CD1c-positive myeloid dendritic cell (primary cell): ENCODE measurements at regions not wholly inside any gene's neighbourhood (a gene's known extent, or its start where the extent isn't known, plus 50 kb on each side); places are given as distances from the start of the nearest gene placed in this dataset.
A peak's percentile ranks its signal among the peaks of the same experiment; 100 is the strongest.
"Not testable (repeated sequence)": the region's sequence is repeated elsewhere in the genome, so short reads cannot be mapped to it uniquely, and the experiment has no call there.

Source experiments
- DNase-seq: peaks from one replicate; pipeline ENCODE4 v3.0.0-alpha.2; 2016; ENCODE audit errors: extremely low spot score

DNA sequence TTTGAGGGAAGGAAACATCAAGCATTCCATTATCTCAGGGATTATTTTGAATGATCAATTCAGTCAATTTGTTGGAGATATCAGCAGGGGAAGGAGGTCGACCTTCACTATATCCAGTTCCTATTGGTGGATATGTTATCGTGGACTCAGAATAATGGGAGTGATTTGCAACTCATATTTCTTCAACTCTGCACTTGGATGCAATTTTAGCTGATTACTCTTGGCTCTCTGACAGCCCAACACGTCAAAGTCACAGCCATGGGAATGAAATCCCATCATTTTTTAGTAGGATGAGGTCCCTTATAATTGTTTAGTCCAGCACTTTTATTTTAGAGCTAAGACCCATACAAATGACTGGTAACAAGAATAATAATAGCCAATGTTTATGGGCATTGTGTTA lies 371.8 kb upstream of the RPS23 start:
- DNase-seq, result no peak

DNA sequence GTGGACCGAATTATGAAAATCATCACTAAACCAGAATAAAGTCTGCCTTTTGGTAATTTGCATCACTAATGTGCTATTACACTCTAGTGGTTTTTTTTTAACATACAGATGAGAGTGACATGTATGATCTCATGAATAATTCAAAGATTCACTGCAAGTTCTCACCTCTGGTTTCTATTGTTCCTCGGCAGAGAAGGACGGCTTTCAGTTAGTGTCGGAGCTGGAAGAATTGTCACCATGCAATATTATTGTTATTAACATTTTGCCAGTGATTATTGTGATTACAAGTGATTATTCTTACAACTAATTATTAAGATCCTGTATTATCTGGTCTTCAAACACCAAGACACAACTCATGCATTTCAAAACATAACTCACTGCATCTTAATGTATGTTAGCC lies 366.6 kb upstream of the RPS23 start:
- no peak for DNase-seq

DNA sequence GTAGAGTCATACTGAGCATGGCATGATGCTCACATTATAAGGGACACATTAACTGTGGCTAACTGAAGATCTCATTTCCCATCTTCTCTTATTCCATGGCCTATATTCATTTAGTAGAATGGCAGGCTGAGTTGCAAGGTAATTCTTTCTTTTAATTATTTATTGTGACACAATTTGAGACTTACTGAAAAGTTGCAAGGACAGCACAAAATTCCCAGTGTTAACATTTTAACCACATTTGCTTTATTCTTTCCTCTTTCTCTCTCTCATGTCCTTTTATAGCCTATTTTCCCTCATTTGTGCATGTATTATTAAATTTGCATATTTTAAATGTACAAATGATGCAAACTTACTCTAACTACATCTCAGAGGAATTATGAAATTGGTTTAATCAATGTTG lies 366.1 kb upstream of the RPS23 start:
- no peak for DNase-seq

DNA sequence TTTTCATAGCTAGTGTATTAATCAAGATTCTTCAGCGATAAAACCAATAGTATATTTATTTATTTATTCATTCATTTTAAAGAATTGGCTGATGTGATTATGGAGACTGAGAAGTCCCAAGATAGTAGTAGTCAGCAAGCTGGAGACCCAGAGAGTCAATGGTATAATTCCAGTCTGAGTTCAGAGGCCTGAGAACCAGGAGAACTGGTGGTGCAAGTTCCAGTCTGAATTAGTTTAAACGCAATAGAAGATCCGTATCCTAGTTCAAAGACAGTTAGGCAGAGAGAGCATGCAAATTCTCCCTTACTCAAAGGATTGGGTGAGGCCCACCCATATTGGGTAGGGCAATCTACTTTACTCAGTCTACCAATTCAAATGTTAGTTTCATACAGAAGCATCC lies 364.2 kb upstream of the RPS23 start:
- no peak for DNase-seq

DNA sequence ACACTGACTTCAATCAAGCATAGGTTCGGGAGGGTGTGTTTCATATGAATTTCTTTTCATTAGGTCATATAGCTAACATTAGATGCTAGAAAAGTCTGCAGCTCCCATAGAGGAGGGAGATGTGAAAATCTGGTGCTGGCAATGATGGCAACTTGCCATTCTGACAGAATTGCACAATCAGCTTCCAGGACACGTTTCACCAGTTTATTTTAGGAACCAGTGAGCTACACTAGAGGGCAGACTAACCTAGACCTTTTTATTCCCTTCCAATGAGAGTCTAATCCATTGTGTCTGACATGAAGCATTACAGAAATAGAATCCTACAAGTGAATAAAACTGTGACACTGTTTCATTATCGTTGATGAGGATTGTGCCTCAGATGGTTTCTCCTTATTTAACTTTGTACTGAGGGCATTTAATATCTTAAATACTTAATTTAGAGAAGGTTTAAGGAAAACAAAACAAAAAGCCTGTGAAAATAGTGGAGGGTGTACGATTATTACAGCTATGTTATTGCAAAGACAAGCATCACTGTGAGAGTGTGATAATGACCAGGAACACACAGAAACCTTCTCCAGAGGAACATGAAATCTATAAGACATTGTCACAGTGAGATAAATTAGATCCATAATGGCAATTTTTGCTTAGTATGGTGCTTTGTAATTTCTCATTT lies 363.3 kb upstream of the RPS23 start:
- peak; percentile 80 for DNase-seq

DNA sequence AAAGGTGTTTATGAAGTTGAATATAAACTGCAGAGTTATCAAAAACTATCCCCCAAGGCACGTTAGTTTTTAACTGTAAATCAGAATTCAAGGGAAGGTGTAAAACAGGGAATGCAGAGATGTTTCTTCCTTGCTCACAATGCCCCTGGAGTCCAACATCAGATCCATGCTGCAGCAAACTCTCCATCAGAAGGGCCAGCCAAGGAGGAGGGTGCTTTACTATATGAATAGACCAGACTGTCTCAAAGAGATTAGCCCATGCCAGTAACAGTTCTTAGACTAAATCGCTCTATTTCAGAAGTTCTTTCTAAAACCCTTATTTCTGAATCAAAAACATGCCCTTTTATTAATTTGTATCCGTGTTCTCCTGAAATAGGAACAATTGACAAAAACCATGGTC lies 362.8 kb upstream of the RPS23 start:
- no peak for DNase-seq

DNA sequence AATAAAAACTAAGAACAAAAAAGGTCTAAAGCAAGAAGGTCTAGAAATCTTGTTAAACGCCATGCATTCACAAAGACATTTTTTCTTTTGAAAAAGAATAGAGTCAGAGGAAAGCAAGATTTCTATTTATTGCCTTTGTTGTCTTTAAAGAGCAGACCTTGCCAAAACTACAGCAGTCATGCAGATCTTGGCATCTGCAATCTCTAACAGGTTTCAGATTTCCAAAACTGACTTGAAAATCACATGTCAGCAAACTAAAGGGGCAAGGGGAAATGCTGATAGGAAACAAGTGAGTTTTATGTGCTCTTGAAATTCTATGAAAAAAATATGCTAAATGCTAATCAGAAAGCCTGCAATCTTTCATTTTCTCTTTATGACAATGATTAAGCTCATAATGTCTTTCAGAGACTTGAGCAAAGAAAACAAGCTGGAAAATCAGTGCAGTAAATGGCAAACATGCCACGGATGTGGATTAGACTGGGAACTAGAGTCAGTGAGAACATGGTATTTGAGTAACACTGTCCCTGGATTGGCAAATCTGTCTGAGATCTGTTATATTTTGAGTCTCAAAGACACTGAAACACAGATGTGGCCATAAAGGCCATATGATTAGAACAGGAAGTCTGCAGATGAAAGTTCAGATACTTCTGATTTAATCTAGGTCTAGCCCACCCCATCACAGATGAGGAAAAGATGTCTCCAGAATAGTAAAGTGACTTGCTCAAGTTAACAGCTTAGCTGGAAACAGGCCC lies 361.4 kb upstream of the RPS23 start:
- no peak for DNase-seq

DNA sequence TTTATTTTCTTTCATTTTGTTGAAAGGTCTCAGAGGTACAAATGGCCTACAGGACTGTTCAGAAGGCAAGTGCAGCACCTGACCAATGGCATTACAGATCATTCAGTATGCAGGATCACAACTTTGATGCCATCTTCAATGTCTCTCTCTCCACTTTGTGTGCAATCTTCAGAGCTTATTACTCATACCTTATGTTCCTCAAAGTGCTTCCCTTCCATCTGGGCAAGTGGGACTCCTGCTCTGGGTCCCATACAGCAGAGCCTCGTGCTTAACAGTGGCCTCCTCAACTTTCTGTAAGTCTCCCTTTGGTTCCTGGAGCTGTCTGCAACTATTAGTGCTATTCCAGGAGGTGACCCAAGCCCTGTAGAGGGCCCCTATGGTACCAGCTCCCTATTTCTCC lies 358.4 kb upstream of the RPS23 start:
- DNase-seq, result no peak

DNA sequence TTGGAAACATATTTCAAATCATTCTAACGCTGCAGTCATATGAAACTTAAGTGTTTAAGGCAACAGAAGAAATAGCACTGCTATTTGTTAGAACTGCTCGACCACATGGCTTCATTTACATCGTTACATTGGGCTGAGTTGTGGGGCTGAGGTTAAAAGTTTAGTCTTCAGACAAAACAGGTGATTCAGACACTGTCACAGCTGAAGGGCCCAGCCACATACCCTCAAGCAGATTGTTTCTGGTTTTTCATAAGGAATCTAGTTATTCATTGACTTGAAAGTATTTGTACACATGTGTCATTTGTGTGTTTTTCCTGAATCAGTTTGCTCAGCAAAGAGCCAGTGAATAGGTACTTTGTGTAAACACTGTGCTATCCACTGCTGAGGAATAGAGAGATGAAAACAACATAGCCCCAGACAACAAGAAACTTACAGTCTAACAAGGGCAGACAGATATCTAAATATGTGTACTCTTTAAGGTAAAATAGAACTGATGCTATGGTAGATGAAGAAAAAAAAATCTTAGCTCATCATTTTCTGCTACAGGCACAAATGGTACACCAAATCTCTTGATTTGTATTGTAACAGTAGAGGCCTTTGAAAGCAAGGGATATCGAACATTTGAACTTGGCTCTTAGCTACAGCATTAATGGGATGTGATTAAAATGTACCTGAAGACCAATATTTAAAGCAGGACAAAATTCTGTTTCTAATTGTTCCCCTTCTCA lies 357.6 kb upstream of the RPS23 start:
- DNase-seq, result no peak

DNA sequence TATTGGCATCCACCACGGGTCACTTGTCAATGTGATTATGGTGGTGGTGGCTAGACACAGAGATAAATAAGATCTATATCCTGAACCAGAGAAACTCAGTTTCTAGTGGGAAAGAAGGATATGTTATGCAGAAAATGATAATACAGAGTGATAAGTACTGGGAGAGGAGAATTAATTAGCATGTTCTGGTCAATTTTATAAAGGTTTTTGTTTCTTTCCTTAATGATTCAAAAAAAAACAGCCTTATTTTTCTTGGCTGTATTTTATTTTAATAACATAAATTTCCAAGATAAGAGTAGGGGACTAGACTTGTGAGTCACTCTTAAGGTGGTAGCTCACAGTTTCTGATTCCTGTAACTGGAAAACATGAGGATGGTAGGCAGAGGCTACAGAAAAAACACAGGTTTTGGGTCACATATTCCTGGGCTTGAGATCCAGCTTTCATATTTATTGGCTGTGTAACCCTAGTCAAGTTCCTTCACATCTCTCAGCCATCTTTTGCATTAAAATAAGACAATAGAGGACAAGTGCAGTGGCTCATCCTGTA lies 350.3 kb upstream of the RPS23 start:
- no peak for DNase-seq

DNA sequence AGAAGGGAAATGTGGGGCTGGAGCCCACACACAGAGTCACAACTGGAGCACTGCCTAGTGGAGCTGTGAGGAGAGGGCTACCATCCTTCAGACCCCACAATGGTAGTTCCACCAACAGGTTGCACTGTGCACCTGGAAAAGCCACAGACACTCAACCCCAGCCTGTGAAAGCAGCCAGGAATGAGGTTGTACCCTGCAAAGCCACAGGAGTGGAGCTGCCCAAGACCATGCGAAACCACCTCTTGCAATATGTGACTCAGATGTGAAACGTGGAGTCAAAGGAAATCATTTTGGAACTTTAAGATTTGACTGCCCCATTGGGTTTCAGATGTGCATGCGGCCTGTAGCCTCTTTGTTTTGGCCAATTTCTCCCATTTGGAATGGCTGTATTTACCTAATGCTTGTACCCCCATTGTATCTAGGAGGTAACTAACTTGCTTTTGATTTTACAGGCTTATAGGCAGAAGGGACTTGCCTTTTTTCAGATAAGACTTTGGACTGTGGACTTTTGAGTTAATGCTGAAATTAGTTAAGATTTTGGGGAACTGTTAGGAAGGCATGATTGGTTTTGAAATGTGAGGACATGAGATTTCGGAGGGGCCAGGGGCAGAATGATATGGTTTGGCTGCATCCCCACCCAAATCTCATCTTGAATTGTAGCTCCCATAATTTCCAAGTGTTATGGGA lies 348.9 kb upstream of the RPS23 start:
- DNase-seq, result not testable (repeated sequence)

DNA sequence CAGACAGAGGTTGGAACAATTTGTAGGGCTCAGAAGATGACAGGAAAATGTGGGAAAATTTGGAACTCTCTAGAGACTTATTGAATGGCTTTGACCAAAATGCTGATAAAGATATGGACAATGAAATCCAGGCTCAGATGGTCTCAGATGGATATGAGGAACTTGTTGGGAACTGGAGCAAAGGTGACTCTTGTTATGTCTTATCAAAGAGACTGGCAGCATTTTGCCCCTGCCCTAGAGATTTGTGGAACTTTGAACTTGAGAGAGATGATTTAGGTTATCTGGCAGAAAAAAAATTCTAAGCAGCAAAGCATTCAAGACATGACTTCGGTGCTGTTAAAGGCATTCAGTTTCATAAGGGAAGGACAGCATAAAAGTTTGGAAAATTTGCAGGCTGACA lies 347.9 kb upstream of the RPS23 start:
- DNase-seq, result not testable (repeated sequence)

DNA sequence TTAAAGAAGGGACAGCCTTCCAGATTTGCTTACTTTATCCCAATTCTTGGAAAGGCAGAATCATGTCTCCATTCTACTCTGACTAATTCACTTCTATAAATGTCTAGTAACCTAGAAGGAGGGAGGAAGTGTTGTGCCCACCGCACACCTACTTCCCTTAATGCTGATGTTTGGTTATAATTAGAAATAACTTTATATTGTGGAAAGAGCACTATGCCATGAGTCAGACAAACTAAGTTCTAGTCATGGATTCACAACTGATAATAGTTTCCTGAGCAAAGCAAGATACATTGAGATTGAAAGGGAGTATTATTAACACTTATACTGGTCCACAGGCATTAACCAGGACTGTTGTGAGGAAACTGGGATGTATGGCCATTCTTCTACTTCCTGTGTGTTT lies 345.9 kb upstream of the RPS23 start:
- no peak for DNase-seq

DNA sequence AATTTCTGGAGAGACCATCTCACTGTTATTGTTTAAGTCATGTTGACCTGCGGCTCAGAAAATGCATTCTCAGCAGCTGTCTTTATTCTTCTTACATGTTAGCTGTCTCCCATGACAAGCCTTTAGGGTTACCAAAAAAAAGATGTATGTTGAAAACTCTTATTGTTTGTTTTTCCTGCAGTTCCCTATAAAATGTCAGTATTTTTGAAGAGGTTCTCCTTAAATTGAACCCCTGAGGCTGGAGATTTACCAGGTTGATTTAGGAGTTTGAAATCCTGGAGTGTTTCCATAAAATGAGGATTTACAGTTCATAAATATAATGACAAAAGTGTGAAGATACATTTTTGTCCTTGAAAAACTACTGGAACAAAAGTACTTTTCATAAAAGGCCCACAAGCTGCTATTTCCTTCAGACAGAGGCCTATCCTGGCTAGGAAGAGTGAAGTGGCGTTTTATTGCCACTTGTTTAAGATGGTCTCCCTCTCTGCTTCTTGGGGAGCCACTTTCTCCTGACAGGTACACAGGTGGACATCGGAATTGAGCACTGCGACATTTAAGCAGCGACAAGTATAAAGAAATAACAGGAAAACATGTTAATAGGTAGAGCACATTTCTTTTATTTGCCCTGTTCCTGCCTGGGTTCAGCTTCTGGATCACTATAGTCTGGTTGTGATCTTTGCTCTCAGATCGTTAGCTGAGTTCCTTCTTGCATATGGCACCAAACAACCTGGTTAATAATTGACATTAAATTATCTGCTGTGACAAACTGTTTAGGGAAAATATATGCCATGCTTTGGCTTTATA lies 344.8 kb upstream of the RPS23 start:
- no peak for DNase-seq

DNA sequence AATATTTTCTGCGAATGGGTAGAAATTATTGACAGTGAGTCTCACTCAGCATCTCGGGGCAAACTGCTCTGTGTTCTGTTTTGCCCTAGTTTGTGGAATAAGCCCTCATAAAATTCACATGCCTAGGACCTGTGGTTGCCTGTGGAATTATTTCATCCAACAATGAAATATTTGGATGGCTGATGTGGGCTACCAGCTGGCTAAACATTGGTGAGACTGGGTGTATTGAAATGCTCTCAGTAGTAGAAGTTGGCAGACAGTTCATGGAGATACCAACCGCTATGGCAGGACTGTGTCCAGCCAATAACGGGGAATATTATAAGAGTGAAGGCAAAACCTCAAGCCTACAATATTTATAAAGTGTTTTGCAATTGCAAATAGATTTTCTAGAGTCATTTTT lies 344.1 kb upstream of the RPS23 start:
- no peak for DNase-seq

DNA sequence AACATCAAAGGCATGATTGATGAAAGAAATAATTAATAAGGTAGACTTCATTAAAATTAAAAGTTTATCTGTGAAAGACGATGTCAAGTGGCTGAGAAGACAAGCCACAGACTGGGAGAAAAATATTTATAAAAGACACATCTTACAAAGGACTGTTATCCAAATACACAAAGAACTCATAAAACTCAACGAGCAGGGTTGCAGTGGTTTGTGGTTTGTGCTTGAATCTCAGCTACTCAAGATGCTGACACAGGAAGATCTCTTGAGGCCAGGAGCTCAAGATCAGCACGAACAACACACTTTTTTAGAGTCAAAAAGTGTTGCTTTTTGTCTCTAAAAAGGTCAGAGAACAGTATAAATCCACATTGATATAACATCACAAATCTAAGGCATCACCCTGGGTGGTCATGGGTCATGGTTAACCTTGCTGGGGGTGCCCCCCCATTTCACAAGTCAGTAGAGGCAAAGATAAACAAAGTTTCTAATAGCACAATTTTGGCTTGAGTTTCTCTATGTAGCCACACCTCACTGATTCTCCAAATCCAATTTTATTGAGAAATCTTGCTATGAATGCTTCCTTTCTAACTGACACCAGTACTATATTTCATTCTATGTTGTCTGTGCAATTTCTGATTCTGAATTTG lies 342.9 kb upstream of the RPS23 start:
- no peak for DNase-seq

DNA sequence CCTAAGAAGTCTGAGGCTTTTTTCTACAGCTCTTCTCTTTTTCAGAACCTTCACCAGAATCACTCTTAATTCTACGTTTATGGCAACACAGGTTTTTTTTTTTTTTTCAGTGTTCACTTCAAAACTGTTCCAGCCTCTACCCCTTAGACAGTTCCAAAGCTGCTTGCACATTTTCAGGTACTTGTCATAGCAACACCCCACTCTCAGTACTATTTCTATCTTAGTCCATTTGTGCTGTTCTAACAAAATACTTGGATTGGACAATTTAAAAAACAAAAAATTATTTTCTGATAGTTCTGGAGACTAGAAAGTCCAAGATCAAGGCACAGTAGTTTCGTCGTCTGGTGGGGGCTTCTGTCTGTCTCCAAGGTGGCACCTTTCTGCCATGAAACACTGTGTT lies 340.9 kb upstream of the RPS23 start:
- no peak for DNase-seq

DNA sequence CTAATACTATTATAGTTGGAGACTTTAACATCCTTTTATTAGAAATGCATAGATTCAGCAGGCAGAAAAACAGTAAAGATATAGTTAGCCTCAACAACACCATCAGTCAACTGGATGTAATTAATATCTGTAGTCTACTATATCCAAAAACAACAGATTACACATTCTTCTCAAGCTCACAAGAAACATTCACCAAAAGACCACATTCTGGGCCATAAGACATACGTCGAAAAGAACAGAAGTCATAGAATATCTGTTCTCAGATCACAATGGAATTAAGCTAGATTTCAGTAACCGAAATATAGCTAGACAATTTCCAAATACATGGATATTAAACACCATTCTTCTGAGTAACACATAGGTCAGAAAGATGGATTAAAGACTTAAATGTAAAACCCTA lies 336.6 kb upstream of the RPS23 start:
- DNase-seq, result no peak

DNA sequence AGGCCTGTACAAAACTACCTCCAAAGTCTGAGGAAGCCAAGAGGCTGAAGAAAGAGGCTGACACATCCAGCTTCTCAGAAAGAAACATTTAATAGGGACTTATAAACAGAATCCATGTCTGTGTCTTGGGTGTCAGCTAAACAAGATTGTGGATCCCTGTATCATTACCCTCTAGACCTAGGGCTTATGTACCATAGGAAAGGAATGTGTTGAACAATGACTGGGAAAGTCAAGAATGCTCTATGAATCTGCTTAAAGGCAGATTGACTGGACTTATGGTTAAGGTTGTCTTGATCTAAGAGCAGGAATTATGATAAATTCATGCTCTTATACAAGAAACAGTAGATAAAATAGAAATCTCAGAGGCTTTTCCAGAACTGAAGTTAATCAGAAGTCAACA lies 335.7 kb upstream of the RPS23 start:
- DNase-seq, result no peak

DNA sequence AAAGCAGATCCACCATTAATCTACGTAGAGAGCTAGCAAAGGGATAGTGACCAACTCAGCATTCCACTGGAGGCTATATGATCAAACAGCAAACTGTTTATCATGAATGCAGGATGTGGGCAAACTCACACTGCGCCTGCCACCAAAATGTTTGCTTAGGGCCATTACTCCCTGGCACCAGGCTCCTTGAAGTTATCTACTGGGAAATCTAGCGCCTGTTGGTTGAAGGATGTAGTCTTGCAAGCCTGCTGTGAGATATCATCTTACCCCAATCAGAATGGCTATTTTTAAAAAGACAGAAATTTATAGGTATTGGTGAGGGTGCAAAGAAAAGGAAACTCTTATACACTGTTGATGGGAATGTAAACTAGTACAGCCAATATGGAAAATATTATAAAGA lies 332.5 kb upstream of the RPS23 start:
- no peak for DNase-seq

DNA sequence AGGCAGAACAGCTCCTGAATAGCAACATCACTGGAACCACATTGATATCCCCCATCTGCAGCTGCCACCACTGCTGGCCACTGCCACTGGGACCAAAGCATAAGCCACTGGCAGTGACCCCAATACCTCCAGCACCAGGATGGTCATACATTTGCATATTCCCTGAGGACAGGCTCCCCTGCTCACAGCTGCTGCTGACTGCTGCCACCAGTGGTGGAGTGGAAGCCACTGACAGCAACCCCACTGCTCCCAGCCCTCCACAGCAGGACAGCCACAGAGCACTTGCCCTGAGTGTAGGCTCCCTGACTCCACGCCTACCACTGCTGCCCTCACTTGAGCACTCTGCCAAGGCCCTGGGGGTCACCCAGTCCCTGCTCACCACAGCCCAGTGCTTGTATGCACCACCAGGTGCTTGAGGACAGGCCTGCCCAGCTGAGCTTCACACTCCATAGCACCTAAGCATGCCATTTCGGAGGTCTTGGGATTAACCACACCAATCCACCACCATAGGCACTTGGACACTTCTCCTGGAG lies 327.4 kb upstream of the RPS23 start:
- DNase-seq, result no peak
